ENCODE measurements at regions not wholly inside any gene's neighbourhood (a gene's known extent, or its start where the extent isn't known, plus 50 kb on each side); places are given as distances from the start of the nearest gene placed in this dataset.

DNA sequence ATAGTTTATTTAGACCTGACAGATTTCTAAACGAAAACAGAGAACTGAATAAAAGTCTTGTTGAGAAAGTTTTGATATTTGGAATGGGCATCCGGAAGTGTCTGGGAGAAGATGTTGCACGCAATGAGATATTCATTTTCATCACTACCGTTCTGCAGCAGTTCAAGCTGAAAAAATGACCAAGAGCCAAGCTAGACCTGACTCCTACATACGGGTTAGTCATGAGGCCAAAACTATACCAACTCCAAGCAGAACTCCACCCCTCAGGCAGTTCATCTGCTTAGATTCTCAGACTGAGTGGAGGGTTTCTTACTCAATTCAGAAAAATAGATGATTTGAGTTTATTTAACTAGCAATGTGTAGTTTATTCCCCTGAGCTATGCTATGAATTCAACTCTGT, 95.4 kb upstream of the ANXA1 start (continued):
- TF ChIP-seq, protein P1, sequence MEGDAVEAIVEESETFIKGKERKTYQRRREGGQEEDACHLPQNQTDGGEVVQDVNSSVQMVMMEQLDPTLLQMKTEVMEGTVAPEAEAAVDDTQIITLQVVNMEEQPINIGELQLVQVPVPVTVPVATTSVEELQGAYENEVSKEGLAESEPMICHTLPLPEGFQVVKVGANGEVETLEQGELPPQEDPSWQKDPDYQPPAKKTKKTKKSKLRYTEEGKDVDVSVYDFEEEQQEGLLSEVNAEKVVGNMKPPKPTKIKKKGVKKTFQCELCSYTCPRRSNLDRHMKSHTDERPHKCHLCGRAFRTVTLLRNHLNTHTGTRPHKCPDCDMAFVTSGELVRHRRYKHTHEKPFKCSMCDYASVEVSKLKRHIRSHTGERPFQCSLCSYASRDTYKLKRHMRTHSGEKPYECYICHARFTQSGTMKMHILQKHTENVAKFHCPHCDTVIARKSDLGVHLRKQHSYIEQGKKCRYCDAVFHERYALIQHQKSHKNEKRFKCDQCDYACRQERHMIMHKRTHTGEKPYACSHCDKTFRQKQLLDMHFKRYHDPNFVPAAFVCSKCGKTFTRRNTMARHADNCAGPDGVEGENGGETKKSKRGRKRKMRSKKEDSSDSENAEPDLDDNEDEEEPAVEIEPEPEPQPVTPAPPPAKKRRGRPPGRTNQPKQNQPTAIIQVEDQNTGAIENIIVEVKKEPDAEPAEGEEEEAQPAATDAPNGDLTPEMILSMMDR (IDR thresholded peaks at IDR 0.05), result no peak
- TF ChIP-seq CBX8 (IDR thresholded peaks at IDR 0.05), result no peak

DNA sequence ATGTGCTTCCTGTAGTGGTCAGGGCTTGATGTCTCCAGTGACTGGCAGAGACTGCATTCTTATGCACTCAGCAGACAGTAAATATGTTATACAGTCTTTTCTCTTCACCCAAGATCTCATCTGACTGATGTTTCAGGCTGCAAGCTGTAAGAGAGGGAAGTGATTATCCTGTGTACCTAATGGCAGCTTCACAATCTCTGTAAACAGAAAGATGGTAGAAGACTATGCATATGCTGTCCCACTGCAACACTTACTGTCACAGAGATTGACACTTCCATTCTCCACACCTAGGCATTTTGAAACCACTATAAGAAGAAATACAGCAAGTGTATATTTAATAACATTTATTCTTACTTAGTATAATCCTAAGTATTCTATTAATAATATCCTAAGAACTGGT, 97.6 kb upstream of the ANXA1 start:
- TF ChIP-seq JUNB (IDR thresholded peaks at IDR 0.05) (no peak), EP300 (IDR thresholded peaks at IDR 0.05) (no peak), CHD2 (IDR thresholded peaks at IDR 0.05; ENCODE audit: low read length, partially characterized antibody) (no peak), FOSL2 (IDR thresholded peaks at IDR 0.05) (no peak), FOSL2 (CRISPR knock-in tag; IDR thresholded peaks at IDR 0.05) (no peak), HOXA7 (CRISPR knock-in tag; IDR thresholded peaks at IDR 0.05) (no peak)
- H3K4me3 ChIP-seq, result no peak overlapping the region
- H3K4me1 ChIP-seq, result peaks cover 57% of the 10 kb centered on the region
- DNase-seq (ENCODE audit: low read depth in 1 of 2, low spot score in 1 of 2), result no peak
- ChIA-PET POLR2A (no interaction called here), CTCF (interaction anchor here (0.9 to 2.7 kb wide), 3 partner anchors 11 to 123 kb away, joined by 3 to 5 read pairs (median 4); no protein-coding TSS in a partner anchor)
- ATAC-seq, result no peak
- no peaks in the 10 kb centered on the region for H3K9me3 ChIP-seq
- FAIRE-seq, result peak; percentile 56
- H3K27ac ChIP-seq, result peak overlapping the region; percentile 83 to 96
- no peak overlapping the region for H3K4me2 ChIP-seq

DNA sequence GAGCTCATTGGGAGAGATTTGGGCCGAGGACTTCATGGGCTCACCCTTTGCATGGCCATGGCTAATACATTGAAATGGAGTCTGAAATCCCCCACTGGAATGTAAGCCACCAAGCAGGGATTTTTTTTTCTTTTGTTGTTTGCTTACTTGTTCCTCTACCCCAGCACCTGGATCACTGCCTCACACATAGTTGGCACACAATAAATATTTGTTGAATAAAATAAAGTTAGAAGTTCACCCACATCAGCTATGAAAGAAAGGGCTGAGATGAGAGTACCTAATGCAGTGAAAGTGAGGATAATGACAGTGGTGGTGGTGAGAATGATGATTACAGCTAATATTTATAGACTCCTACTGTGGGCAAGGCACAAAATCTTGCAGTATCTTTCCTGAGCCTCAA, 98.1 kb upstream of the ANXA1 start:
- peak overlapping the region; percentile 83 to 96 for H3K27ac ChIP-seq
- no peak for FAIRE-seq
- DNase-seq (ENCODE audit: low read depth in 1 of 2, low spot score in 1 of 2), result no peak
- ChIA-PET POLR2A (no interaction called here), CTCF (interaction anchor here (1.0 to 4.6 kb wide), 4 partner anchors 11 to 123 kb away, joined by 3 to 32 read pairs (median 4); no protein-coding TSS in a partner anchor)
- H3K4me3 ChIP-seq, result no peak overlapping the region
- H3K4me2 ChIP-seq, result peak overlapping the region; percentile 84
- TF ChIP-seq CBX2 (IDR thresholded peaks at IDR 0.05; ENCODE audit: borderline replicate concordance, low read depth) (no peak), POLR2A (IDR thresholded peaks at IDR 0.05; ENCODE audit: low read length) (no peak), RAD21 (conservative IDR thresholded peaks at IDR 0.05 in 1 of 2, IDR thresholded peaks at IDR 0.05 in 1 of 2) (no peak), HOXB13 (CRISPR knock-in tag; IDR thresholded peaks at IDR 0.05; ENCODE audit: low read depth) (no peak), ZFP36 (IDR thresholded peaks at IDR 0.05; ENCODE audit: borderline replicate concordance, partially characterized antibody) (no peak), NFE2L2 (conservative IDR thresholded peaks at IDR 0.05; ENCODE audit: low read length) (no peak), PHF8 (IDR thresholded peaks at IDR 0.05; ENCODE audit: borderline replicate concordance, low read depth) (no peak), JUNB (IDR thresholded peaks at IDR 0.05) (no peak), SMC3 (IDR thresholded peaks at IDR 0.05) (no peak), MAZ (IDR thresholded peaks at IDR 0.05; ENCODE audit: borderline replicate concordance, low read depth, low read length) (no peak), POLR2AphosphoS2 (conservative IDR thresholded peaks at IDR 0.05; ENCODE audit: low read length) (no peak), RFX5 (IDR thresholded peaks at IDR 0.05) (no peak)
- TF ChIP-seq, protein P2, sequence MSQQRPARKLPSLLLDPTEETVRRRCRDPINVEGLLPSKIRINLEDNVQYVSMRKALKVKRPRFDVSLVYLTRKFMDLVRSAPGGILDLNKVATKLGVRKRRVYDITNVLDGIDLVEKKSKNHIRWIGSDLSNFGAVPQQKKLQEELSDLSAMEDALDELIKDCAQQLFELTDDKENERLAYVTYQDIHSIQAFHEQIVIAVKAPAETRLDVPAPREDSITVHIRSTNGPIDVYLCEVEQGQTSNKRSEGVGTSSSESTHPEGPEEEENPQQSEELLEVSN (IDR thresholded peaks at IDR 0.05; ENCODE audit: borderline replicate concordance, low read depth), result no peak
- TF ChIP-seq, protein P1 (IDR thresholded peaks at IDR 0.05), result no peak
- TF ChIP-seq, protein P3, sequence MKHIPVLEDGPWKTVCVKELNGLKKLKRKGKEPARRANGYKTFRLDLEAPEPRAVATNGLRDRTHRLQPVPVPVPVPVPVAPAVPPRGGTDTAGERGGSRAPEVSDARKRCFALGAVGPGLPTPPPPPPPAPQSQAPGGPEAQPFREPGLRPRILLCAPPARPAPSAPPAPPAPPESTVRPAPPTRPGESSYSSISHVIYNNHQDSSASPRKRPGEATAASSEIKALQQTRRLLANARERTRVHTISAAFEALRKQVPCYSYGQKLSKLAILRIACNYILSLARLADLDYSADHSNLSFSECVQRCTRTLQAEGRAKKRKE (CRISPR knock-in tag; IDR thresholded peaks at IDR 0.05; ENCODE audit: low read depth), result no peak
- TF ChIP-seq, protein P4, sequence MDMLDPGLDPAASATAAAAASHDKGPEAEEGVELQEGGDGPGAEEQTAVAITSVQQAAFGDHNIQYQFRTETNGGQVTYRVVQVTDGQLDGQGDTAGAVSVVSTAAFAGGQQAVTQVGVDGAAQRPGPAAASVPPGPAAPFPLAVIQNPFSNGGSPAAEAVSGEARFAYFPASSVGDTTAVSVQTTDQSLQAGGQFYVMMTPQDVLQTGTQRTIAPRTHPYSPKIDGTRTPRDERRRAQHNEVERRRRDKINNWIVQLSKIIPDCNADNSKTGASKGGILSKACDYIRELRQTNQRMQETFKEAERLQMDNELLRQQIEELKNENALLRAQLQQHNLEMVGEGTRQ (IDR thresholded peaks at IDR 0.05), result no peak
- TF ChIP-seq, protein P5, sequence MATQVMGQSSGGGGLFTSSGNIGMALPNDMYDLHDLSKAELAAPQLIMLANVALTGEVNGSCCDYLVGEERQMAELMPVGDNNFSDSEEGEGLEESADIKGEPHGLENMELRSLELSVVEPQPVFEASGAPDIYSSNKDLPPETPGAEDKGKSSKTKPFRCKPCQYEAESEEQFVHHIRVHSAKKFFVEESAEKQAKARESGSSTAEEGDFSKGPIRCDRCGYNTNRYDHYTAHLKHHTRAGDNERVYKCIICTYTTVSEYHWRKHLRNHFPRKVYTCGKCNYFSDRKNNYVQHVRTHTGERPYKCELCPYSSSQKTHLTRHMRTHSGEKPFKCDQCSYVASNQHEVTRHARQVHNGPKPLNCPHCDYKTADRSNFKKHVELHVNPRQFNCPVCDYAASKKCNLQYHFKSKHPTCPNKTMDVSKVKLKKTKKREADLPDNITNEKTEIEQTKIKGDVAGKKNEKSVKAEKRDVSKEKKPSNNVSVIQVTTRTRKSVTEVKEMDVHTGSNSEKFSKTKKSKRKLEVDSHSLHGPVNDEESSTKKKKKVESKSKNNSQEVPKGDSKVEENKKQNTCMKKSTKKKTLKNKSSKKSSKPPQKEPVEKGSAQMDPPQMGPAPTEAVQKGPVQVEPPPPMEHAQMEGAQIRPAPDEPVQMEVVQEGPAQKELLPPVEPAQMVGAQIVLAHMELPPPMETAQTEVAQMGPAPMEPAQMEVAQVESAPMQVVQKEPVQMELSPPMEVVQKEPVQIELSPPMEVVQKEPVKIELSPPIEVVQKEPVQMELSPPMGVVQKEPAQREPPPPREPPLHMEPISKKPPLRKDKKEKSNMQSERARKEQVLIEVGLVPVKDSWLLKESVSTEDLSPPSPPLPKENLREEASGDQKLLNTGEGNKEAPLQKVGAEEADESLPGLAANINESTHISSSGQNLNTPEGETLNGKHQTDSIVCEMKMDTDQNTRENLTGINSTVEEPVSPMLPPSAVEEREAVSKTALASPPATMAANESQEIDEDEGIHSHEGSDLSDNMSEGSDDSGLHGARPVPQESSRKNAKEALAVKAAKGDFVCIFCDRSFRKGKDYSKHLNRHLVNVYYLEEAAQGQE (IDR thresholded peaks at IDR 0.05), result no peak
- WGBS (ENCODE audit: missing lambda C conversion rate), result 50% methylated on average over 1 of the region's 1 CpG
- no peak for ATAC-seq
- H3K9me3 ChIP-seq, result no peaks in the 10 kb centered on the region
- peaks cover 61% of the 10 kb centered on the region for H3K4me1 ChIP-seq

All from A549 (cell line).